GM19328 (cell line): ENCODE measurements at regions not wholly inside any gene's neighbourhood (a gene's known extent, or its start where the extent isn't known, plus 50 kb on each side); places are given as distances from the start of the nearest gene placed in this dataset.
"Not testable (repeated sequence)": the region's sequence is repeated elsewhere in the genome, so short reads cannot be mapped to it uniquely, and the experiment has no call there.

Source experiments
- ATAC-seq: cut with Tn5 transposase; IDR thresholded peaks from one replicate; pipeline ENCODE4 v1.9.1; 2021; ENCODE audit warnings: mild to moderate bottlenecking, moderate library complexity; ENCODE audit not compliant: unreplicated experiment

DNA sequence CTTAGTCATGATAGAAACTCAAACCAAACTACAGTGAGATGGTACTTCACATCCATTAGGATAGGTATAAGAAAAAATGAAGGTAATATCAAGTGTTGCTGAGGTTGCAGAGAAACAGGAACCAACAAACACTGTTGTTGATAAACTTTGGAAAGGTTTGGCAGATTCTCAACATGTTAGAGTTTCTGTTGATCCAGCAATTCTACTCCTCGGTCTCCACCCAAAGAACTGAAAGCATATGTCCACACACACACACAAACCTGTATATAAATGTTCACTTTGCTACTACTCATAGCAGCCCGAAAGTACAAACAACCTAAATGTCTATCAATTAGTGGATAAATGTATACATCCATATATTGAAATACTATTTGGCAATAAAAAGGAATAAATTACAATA is 128.3 kb upstream of the CARMIL1 start:
- ATAC-seq, result no peak

- no peak for ATAC-seq
Observed at GRCh38 chr6:25153079-25153478, 126.1 kb upstream of the CARMIL1 start.

- ATAC-seq, result no peak
Observed at GRCh38 chr6:25154034-25154596, 125.1 kb upstream of the CARMIL1 start.

- no peak for ATAC-seq
Observed at GRCh38 chr6:25155211-25155610, 124.0 kb upstream of the CARMIL1 start.

DNA sequence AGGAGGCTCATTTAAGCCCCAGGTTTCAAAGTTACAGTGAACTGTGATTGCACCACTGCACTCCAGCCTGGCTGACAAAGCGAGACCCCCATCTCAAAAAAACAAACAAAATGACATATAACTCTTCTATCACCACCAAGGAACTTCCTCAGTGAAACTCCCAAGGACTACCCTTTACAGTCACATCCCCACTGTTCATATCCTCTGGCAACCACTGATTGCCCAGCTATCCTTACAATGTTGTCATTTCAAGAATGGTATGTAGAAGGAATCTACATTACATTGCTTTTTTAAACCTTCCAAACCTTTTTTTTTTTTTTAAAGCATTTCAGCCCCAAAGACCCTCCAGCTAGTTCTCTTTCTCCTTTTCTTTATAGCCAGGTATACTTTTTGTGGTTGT is 123.1 kb upstream of the CARMIL1 start:
- ATAC-seq, result no peak

- no peak for ATAC-seq
Observed at GRCh38 chr6:25157183-25157582, 122.0 kb upstream of the CARMIL1 start.

DNA sequence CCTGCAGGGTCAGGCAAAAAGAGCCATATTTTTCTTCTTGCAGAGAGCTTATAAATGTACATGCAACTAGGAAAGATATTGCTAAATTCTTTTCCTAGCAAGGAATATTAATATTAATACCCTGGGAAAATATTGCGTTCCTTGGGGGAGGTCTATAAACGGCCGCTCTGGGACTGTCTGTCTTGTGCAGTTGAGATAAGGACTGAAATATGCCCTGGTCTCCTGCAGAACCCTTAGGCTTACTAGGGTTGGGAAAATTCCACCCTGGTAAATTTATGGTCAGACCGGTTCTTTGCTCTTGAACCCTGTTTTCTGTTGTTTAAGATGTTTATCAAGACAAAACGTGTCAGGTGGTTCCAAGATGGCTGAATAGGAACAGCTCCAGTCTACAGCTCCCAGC is 121.3 kb upstream of the CARMIL1 start:
- no peak for ATAC-seq

GRCh38 chr6:25160134-25160533 is 119.0 kb upstream of the CARMIL1 start:
- not testable (repeated sequence) for ATAC-seq

DNA sequence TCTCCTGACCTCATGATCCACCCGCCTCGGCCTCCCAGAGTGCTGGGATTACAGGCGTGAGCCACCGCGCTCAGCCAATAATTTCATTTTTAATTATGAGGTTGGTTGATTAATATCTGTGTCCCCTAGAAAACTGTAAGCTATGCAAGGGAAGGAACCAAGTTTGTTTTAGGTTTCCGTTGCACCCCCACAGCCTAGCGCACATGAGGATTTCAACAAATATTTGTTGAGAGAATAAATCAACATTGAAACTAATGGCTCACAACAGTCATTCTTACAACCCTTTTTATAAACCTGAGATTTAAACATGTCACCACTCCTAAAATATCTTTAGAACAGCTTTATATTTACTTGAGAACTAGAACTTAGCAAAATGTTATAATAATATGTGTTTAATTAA is 114.0 kb upstream of the CARMIL1 start:
- no peak for ATAC-seq

- no peak for ATAC-seq
Observed at GRCh38 chr6:25165800-25166199, 113.4 kb upstream of the CARMIL1 start.

GRCh38 chr6:25166955-25167748 is 112.0 kb upstream of the CARMIL1 start:
- ATAC-seq, result no peak

DNA sequence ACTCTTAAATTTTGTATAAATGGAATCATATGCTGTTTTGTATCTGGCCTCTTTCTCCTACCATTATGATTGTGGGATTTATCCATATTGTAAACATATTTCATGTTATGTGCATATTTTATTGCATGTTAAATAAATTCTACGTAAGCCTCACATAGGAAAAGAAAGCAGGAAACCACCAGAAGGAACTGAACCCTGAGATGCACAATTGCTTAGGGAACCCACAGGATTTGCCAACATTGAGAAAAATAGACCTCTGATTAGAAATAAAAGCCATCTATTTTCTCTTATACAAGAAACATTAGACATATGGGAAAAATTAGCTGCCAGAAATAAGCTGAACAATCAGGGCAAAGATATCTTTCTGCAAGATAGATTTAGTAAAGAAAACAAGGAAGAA is 111.2 kb upstream of the CARMIL1 start:
- ATAC-seq, result no peak

GRCh38 chr6:25168637-25169036 is 110.5 kb upstream of the CARMIL1 start:
- ATAC-seq, result no peak

GRCh38 chr6:25169553-25169952 is 109.6 kb upstream of the CARMIL1 start:
- ATAC-seq, result no peak

DNA sequence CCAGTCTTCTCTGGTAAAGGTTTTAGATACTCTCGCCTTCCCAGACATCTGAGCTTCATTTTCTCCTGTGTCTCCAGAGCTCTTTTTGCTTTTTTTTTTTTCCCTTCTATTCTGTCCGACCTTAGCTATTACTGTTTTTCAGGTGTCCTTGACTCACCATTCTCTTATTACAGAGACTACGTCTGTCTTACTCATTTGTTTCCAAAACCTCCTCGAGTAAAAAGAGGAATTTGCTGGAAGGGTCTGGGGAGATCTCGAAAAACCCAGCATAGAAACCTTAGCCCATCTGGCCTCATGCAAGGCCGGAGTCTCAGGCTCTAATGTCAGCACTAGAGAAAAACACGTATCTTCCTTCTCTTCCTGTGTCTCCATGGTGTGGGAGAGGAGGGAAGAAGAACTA is 109.2 kb upstream of the CARMIL1 start:
- ATAC-seq, result no peak

- ATAC-seq, result no peak
Observed at GRCh38 chr6:25170640-25171039, 108.5 kb upstream of the CARMIL1 start.

DNA sequence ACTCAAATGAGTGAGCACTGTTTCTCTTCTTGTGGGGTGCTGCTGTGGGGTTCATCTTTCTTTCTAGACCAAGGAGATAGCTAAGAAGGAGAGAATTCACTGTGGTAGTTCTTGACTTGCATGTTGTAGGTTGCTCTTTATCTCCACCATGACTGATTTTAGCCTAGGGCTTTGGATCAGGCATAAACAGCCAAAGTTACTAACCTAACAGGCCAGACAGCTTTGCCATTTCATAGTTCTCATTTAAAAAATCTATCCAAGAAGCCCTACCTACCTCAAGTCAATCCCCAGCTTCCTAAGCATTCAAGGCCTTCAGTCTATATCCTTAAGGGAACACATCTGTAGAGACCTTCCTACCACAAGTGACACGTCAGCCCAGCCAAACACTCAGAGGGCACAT is 107.9 kb upstream of the CARMIL1 start:
- no peak for ATAC-seq

- no peak for ATAC-seq
Observed at GRCh38 chr6:25172819-25173218, 106.4 kb upstream of the CARMIL1 start.

DNA sequence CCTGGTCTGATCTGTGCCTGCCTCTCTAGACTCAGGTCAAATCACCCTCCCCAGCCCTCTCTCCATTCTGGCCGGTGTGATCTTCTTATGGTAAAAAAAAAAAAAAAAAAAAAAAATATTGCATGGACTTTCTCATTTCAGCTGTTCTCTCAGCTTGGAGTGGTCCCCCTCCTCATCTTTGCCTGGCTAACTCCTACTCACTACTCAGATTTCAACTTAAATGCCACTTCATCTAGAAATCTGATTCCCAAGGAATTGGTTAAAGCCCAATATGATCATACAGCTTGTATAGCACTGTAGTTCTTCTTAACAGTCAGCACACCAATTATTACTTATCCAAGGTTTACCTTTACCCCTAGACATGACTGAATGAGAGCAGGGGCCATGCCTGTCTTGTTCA is 105.9 kb upstream of the CARMIL1 start:
- ATAC-seq, result no peak

GRCh38 chr6:25173951-25174474 is 105.2 kb upstream of the CARMIL1 start:
- no peak for ATAC-seq

GRCh38 chr6:25174678-25175077 is 104.5 kb upstream of the CARMIL1 start:
- no peak for ATAC-seq

DNA sequence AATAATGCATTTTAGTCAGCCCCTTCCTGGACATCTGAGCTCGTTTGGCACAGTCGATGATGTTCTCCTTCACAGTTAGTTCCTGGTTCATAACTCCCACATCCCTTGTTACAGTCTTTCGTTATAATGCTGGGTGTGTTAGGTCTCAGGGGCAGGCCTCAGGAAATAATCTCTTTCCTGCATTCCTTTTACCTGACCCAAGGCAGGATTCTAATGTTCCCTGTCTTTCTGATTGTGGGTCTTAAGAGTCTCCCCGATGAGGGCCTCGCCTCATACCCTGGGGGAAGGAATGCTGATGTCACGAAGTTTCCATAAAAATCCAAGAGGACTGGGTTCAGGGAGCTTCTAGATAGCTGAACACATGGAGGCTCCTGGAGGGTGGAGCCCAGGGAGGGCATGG is 104.0 kb upstream of the CARMIL1 start:
- ATAC-seq, result no peak

DNA sequence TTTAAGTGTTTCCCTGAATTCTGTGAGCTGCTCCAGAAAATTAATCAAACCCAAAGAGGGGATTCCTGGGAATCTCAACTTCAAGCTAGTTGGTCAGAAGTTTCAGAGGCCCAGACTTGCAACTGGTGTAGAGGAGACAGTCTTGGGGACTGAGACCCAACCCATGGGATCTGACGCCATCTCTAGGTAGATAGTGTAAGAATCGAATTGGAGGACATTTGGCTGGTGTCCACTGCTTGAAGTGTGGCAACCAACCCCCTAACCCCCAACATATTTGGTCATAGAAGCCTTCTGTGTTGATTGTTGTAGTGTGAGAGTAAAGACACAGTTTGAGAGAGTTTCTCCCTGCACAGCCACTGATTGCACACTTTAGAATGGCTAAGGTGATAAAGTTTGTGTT is 103.5 kb upstream of the CARMIL1 start:
- ATAC-seq, result no peak
